ENCODE measurements at regions not wholly inside any gene's neighbourhood (a gene's known extent, or its start where the extent isn't known, plus 50 kb on each side); places are given as distances from the start of the nearest gene placed in this dataset.

DNA sequence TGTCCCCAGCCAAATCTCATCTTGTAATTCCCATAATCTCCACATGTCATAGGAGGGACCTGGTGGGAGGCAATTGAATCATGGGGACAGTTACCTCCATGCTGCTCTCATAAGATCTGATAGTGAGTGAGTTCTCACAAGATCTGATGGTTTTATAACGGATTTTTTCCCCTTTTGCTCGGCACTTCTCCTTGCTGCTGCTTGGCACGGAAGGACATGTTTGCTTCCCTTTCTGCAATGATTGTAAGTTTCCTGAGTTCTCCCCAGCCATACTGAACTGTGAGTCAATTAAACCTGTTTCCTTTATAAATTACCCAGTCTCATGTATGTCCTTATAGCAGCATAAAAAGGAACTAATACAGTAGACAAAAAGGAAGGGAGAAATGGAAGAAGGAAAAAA, 76.7 kb upstream of the CCNG1 start:
- no peak for TF ChIP-seq POLR2A (IDR thresholded peaks at IDR 0.05)
- TF ChIP-seq POLR2AphosphoS5 (IDR thresholded peaks at IDR 0.05): no peak

Data from breast epithelium (tissue), 3 donors.